ENCODE measurements at regions not wholly inside any gene's neighbourhood (a gene's known extent, or its start where the extent isn't known, plus 50 kb on each side); places are given as distances from the start of the nearest gene placed in this dataset.

GRCh38 chrY:8814143-8814542, 523.1 kb upstream of the TSPY4 start:
- intact Hi-C loops (cut with micrococcal nuclease; ENCODE audit: unreplicated experiment), result no loop called here
- ATAC-seq (no peak), DNase-seq (ENCODE audit: low spot score) (no peak), FAIRE-seq (no peak)
- no peak overlapping the region for H3K27ac ChIP-seq (ENCODE audit: extremely low read length, insufficient read depth, low read length)
- H3K9me3 ChIP-seq (ENCODE audit: low read length), result no peaks in the 10 kb centered on the region
- no peaks in the 10 kb centered on the region for H4K20me1 ChIP-seq (ENCODE audit: insufficient read depth, low read length)
- CTCF ChIA-PET (ENCODE audit: low intra/inter-chr PET ratio, low total read pairs), result no interaction called here
- no peaks in the 10 kb centered on the region for H3K36me3 ChIP-seq (replicated peaks in 1 of 2; ENCODE audit: control insufficient read depth in 1 of 2, insufficient read depth in 2 of 2, low read length in 2 of 2)
- POLR2A ChIA-PET, result no interaction called here
- no peak overlapping the region for H3K4me3 ChIP-seq (replicated peaks in 1 of 3; ENCODE audit: insufficient read depth in 1 of 3, low read depth in 2 of 3, low read length in 3 of 3)
- TF ChIP-seq SIN3B (IDR thresholded peaks at IDR 0.05; ENCODE audit: low read length), result no peak
- no peak for TF ChIP-seq ZNF670 (CRISPR knock-in tag; IDR thresholded peaks at IDR 0.05; ENCODE audit: borderline replicate concordance)
- TF ChIP-seq, protein P1, sequence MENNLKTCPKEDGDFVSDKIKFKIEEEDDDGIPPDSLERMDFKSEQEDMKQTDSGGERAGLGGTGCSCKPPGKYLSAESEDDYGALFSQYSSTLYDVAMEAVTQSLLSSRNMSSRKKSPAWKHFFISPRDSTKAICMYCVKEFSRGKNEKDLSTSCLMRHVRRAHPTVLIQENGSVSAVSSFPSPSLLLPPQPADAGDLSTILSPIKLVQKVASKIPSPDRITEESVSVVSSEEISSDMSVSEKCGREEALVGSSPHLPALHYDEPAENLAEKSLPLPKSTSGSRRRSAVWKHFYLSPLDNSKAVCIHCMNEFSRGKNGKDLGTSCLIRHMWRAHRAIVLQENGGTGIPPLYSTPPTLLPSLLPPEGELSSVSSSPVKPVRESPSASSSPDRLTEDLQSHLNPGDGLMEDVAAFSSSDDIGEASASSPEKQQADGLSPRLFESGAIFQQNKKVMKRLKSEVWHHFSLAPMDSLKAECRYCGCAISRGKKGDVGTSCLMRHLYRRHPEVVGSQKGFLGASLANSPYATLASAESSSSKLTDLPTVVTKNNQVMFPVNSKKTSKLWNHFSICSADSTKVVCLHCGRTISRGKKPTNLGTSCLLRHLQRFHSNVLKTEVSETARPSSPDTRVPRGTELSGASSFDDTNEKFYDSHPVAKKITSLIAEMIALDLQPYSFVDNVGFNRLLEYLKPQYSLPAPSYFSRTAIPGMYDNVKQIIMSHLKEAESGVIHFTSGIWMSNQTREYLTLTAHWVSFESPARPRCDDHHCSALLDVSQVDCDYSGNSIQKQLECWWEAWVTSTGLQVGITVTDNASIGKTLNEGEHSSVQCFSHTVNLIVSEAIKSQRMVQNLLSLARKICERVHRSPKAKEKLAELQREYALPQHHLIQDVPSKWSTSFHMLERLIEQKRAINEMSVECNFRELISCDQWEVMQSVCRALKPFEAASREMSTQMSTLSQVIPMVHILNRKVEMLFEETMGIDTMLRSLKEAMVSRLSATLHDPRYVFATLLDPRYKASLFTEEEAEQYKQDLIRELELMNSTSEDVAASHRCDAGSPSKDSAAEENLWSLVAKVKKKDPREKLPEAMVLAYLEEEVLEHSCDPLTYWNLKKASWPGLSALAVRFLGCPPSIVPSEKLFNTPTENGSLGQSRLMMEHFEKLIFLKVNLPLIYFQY (CRISPR knock-in tag; IDR thresholded peaks at IDR 0.05; ENCODE audit: borderline replicate concordance), result no peak
- no peak for TF ChIP-seq CREB1 (IDR thresholded peaks at IDR 0.05)
- TF ChIP-seq CREB1 (CRISPR knock-in tag; IDR thresholded peaks at IDR 0.05), result no peak
- no peak for TF ChIP-seq MYNN (CRISPR knock-in tag; IDR thresholded peaks at IDR 0.05; ENCODE audit: low read depth)
- TF ChIP-seq NONO (IDR thresholded peaks at IDR 0.05), result no peak
- no peak for TF ChIP-seq NONO (CRISPR knock-in tag; conservative IDR thresholded peaks at IDR 0.05)
- TF ChIP-seq, protein P2, sequence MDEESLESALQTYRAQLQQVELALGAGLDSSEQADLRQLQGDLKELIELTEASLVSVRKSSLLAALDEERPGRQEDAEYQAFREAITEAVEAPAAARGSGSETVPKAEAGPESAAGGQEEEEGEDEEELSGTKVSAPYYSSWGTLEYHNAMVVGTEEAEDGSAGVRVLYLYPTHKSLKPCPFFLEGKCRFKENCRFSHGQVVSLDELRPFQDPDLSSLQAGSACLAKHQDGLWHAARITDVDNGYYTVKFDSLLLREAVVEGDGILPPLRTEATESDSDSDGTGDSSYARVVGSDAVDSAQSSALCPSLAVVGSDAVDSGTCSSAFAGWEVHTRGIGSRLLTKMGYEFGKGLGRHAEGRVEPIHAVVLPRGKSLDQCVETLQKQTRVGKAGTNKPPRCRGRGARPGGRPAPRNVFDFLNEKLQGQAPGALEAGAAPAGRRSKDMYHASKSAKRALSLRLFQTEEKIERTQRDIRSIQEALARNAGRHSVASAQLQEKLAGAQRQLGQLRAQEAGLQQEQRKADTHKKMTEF (CRISPR knock-in tag; IDR thresholded peaks at IDR 0.05), result no peak
- no peak for TF ChIP-seq NBN (conservative IDR thresholded peaks at IDR 0.05)
- no peak for TF ChIP-seq SP1 (IDR thresholded peaks at IDR 0.05)
- TF ChIP-seq SP1 (CRISPR knock-in tag; IDR thresholded peaks at IDR 0.05), result no peak
- TF ChIP-seq CREBL2 (CRISPR knock-in tag; IDR thresholded peaks at IDR 0.05; ENCODE audit: borderline replicate concordance), result no peak
- no peak for TF ChIP-seq MED13 (CRISPR knock-in tag; IDR thresholded peaks at IDR 0.05)
- TF ChIP-seq ZBTB21 (CRISPR knock-in tag; IDR thresholded peaks at IDR 0.05), result no peak
- TF ChIP-seq KLF16 (CRISPR knock-in tag; IDR thresholded peaks at IDR 0.05), result no peak
- no peak for TF ChIP-seq SRSF1 (optimal IDR thresholded peaks at IDR 0.05; ENCODE audit: low read depth, low read length)
- no peak for TF ChIP-seq FOXO4 (CRISPR knock-in tag; conservative IDR thresholded peaks at IDR 0.05)
- no peaks in the 10 kb centered on the region for H3K79me2 ChIP-seq (ENCODE audit: insufficient read depth, low read length)
- in situ Hi-C loops (cut with HindIII; ENCODE audit: extremely low pct_ligation_motif_present, low pct_unique_long_range_greater_than_20kb), result no loop called here
- H3K4me1 ChIP-seq (ENCODE audit: insufficient read depth, low read length), result no peaks in the 10 kb centered on the region
- H3K9ac ChIP-seq (ENCODE audit: insufficient read depth, low read depth, low read length), result no peak overlapping the region
- BruUV-seq (replicated peaks), result no TSS peak
- H3K27me3 ChIP-seq (ENCODE audit: control insufficient read depth in 1 of 2, insufficient read depth in 2 of 2, low read length in 2 of 2), result no peaks in the 10 kb centered on the region
- H2AFZ ChIP-seq (ENCODE audit: low read length), result no peak overlapping the region
- no peak overlapping the region for H3K4me2 ChIP-seq (ENCODE audit: low read depth, low read length)
- 0% methylated on average over 2 of the region's 2 CpGs for WGBS (ENCODE audit: low lambda C conversion rate)

Data from HepG2 (cell line).